NT2/D1 (cell line): ENCODE measurements at regions not wholly inside any gene's neighbourhood (a gene's known extent, or its start where the extent isn't known, plus 50 kb on each side); places are given as distances from the start of the nearest gene placed in this dataset.
"Not testable (repeated sequence)": the region's sequence is repeated elsewhere in the genome, so short reads cannot be mapped to it uniquely, and the experiment has no call there.

ENCODE experiments used
- SUZ12 ChIP-seq: IDR thresholded peaks from 2 replicates; pipeline ENCODE4 v1.6.1; 2011; ENCODE audit not compliant: insufficient read length, insufficient read depth; ENCODE audit errors: extremely low read depth
- YY1 ChIP-seq: IDR thresholded peaks from 2 replicates; pipeline ENCODE4 v1.6.1; 2011; ENCODE audit not compliant: insufficient read length, insufficient read depth
- ZNF274 ChIP-seq: IDR thresholded peaks from 2 replicates; pipeline ENCODE4 v1.6.1; 2011; ENCODE audit warnings: mild to moderate bottlenecking, low read depth, low read length

- not testable (repeated sequence) for TF ChIP-seq ZNF274, SUZ12, YY1
These were observed 2907.0 kb downstream of the RPIA start for GRCh38 chr2:91598519-91598918.
